ENCODE measurements at regions not wholly inside any gene's neighbourhood (a gene's known extent, or its start where the extent isn't known, plus 50 kb on each side); places are given as distances from the start of the nearest gene placed in this dataset.

GRCh38 chr2:128438091-128438490 is 119.4 kb upstream of the HS6ST1 start:
- TF ChIP-seq CTCF (IDR thresholded peaks at IDR 0.05; ENCODE audit: low read depth, low read length, missing input control): no peak
- no peak for TF ChIP-seq MAX (IDR thresholded peaks at IDR 0.05)
- no peak for TF ChIP-seq TAF1 (conservative IDR thresholded peaks at IDR 0.05)
- TF ChIP-seq FOXA1 (IDR thresholded peaks at IDR 0.05): no peak
- TF ChIP-seq EGR1 (IDR thresholded peaks at IDR 0.05; ENCODE audit: low read depth in 2 of 2): no peak
- no peak for TF ChIP-seq JUND (IDR thresholded peaks at IDR 0.05)
- no peak for TF ChIP-seq RXRA (IDR thresholded peaks at IDR 0.05)
- TF ChIP-seq SP1 (IDR thresholded peaks at IDR 0.05): no peak
- no peak for TF ChIP-seq YY1 (IDR thresholded peaks at IDR 0.05)
- TF ChIP-seq RAD21 (IDR thresholded peaks at IDR 0.05): no peak

Measured in liver (tissue), 3 donors.